ENCODE measurements at regions not wholly inside any gene's neighbourhood (a gene's known extent, or its start where the extent isn't known, plus 50 kb on each side); places are given as distances from the start of the nearest gene placed in this dataset.

GRCh38 chr2:71803398-71803797 lies 344.3 kb downstream of the CYP26B1 start:
- no peak for DNase-seq

GRCh38 chr2:71802556-71802955 lies 345.1 kb downstream of the CYP26B1 start:
- DNase-seq, result no peak

- no peak for DNase-seq
Measured at GRCh38 chr2:71801969-71802368, 345.7 kb downstream of the CYP26B1 start.

- no peak for DNase-seq
Measured at GRCh38 chr2:71801556-71801955, 346.1 kb downstream of the CYP26B1 start.

GRCh38 chr2:71800851-71801250 lies 346.8 kb downstream of the CYP26B1 start:
- DNase-seq, result no peak

- DNase-seq, result no peak
Measured at GRCh38 chr2:71800106-71800809, 346.9 kb downstream of the DYSF start.

GRCh38 chr2:71799013-71799575 lies 345.7 kb downstream of the DYSF start:
- no peak for DNase-seq

- DNase-seq, result no peak
Measured at GRCh38 chr2:71798266-71799012, 345.1 kb downstream of the DYSF start.

GRCh38 chr2:71797035-71797810 lies 343.9 kb downstream of the DYSF start:
- DNase-seq, result no peak

- no peak for DNase-seq
Measured at GRCh38 chr2:71796174-71796593, 342.8 kb downstream of the DYSF start.

GRCh38 chr2:71795486-71795885 lies 342.1 kb downstream of the DYSF start:
- DNase-seq, result no peak

- no peak for DNase-seq
Measured at GRCh38 chr2:71794611-71795010, 341.2 kb downstream of the DYSF start.

- DNase-seq, result no peak
Measured at GRCh38 chr2:71793926-71794325, 340.6 kb downstream of the DYSF start.

- no peak for DNase-seq
Measured at GRCh38 chr2:71792926-71793761, 339.8 kb downstream of the DYSF start.

GRCh38 chr2:71791501-71792135 lies 338.3 kb downstream of the DYSF start:
- no peak for DNase-seq

GRCh38 chr2:71791061-71791450 lies 337.7 kb downstream of the DYSF start:
- no peak for DNase-seq

- no peak for DNase-seq
Measured at GRCh38 chr2:71790226-71791060, 337.1 kb downstream of the DYSF start.

GRCh38 chr2:71789556-71790204 lies 336.3 kb downstream of the DYSF start:
- no peak for DNase-seq

- DNase-seq, result no peak
Measured at GRCh38 chr2:71788601-71789240, 335.4 kb downstream of the DYSF start.

GRCh38 chr2:71788186-71788525 lies 334.8 kb downstream of the DYSF start:
- no peak for DNase-seq

Data from CD4-positive, alpha-beta T cell treated with Interferon gamma for 1 hour (primary cell).